AG10803 (cell line): ENCODE measurements at regions not wholly inside any gene's neighbourhood (a gene's known extent, or its start where the extent isn't known, plus 50 kb on each side); places are given as distances from the start of the nearest gene placed in this dataset.

Experiments used
- DNase-seq: peaks from one replicate; pipeline ENCODE4 v3.0.0; 2010; ENCODE audit warnings: low read depth
- H3K4me3 ChIP-seq: 2 replicates; pipeline ENCODE4 v1.5.1; 2011; ENCODE audit warnings: mild to moderate bottlenecking, low read length, control low read depth
- CTCF ChIP-seq: conservative IDR thresholded peaks from 2 replicates; pipeline ENCODE4 v1.5.1; 2011; ENCODE audit warnings: mild to moderate bottlenecking, low read length, control low read depth, inconsistent platforms

GRCh38 chr4:12126474-12126873 lies 697.8 kb upstream of the HS3ST1 start:
- no peak for TF ChIP-seq CTCF
- no peak overlapping the region for H3K4me3 ChIP-seq
- no peak for DNase-seq

GRCh38 chr4:12124138-12124537 lies 695.4 kb upstream of the HS3ST1 start:
- H3K4me3 ChIP-seq: no peak overlapping the region
- DNase-seq: no peak
- no peak for TF ChIP-seq CTCF

GRCh38 chr4:12123707-12124106 lies 695.0 kb upstream of the HS3ST1 start:
- no peak for TF ChIP-seq CTCF
- H3K4me3 ChIP-seq: no peak overlapping the region
- no peak for DNase-seq

GRCh38 chr4:12122316-12122715 lies 693.6 kb upstream of the HS3ST1 start:
- no peak for DNase-seq
- H3K4me3 ChIP-seq: no peak overlapping the region
- no peak for TF ChIP-seq CTCF

- DNase-seq: no peak
- TF ChIP-seq CTCF: no peak
- no peak overlapping the region for H3K4me3 ChIP-seq
Observed at GRCh38 chr4:12120968-12121367, 692.3 kb upstream of the HS3ST1 start.

- no peak for DNase-seq
Observed at GRCh38 chr4:12118651-12119213, 690.0 kb upstream of the HS3ST1 start.

More at GRCh38 chr4:12118651-12119213, 690.0 kb upstream of the HS3ST1 start:
- TF ChIP-seq CTCF: no peak
- no peak overlapping the region for H3K4me3 ChIP-seq
